ENCODE measurements at regions not wholly inside any gene's neighbourhood (a gene's known extent, or its start where the extent isn't known, plus 50 kb on each side); places are given as distances from the start of the nearest gene placed in this dataset.

- no peak for DNase-seq (ENCODE audit: extremely low read depth, insufficient read length)
- H3K4me3 ChIP-seq (replicated peaks; ENCODE audit: low read depth, low read length) = no peak overlapping the region
- no peaks in the 10 kb centered on the region for H3K27me3 ChIP-seq (replicated peaks; ENCODE audit: control insufficient read depth, insufficient read depth, low read length)
- TF ChIP-seq CTCF (IDR thresholded peaks at IDR 0.05; ENCODE audit: insufficient read depth, low read length, poor library complexity, severe bottlenecking) = no peak
- H3K36me3 ChIP-seq (ENCODE audit: control insufficient read depth, insufficient read depth, low read length) = no peaks in the 10 kb centered on the region
Measured at GRCh38 chr4:30901461-30902451, 181.6 kb downstream of the PCDH7 start.

GRCh38 chr4:30903502-30904214, 183.5 kb downstream of the PCDH7 start:
- H3K36me3 ChIP-seq (ENCODE audit: control insufficient read depth, insufficient read depth, low read length) = no peaks in the 10 kb centered on the region
- TF ChIP-seq CTCF (IDR thresholded peaks at IDR 0.05; ENCODE audit: insufficient read depth, low read length, poor library complexity, severe bottlenecking) = no peak
- no peaks in the 10 kb centered on the region for H3K27me3 ChIP-seq (replicated peaks; ENCODE audit: control insufficient read depth, insufficient read depth, low read length)
- no peak overlapping the region for H3K4me3 ChIP-seq (replicated peaks; ENCODE audit: low read depth, low read length)
- DNase-seq (ENCODE audit: extremely low read depth, insufficient read length) = no peak

- Histone ChIP-seq H3K36me3 (ENCODE audit: control insufficient read depth, insufficient read depth, low read length) (no peaks in the 10 kb centered on the region), H3K4me3 (replicated peaks; ENCODE audit: low read depth, low read length) (no peak overlapping the region), H3K27me3 (replicated peaks; ENCODE audit: control insufficient read depth, insufficient read depth, low read length) (no peaks in the 10 kb centered on the region)
- no peak for DNase-seq (ENCODE audit: extremely low read depth, insufficient read length)
- no peak for TF ChIP-seq CTCF (IDR thresholded peaks at IDR 0.05; ENCODE audit: insufficient read depth, low read length, poor library complexity, severe bottlenecking)
Measured at GRCh38 chr4:30904215-30904555, 184.0 kb downstream of the PCDH7 start.

- TF ChIP-seq CTCF (IDR thresholded peaks at IDR 0.05; ENCODE audit: insufficient read depth, low read length, poor library complexity, severe bottlenecking) = no peak
- Histone ChIP-seq H3K4me3 (replicated peaks; ENCODE audit: low read depth, low read length) (no peak overlapping the region), H3K27me3 (replicated peaks; ENCODE audit: control insufficient read depth, insufficient read depth, low read length) (no peaks in the 10 kb centered on the region), H3K36me3 (ENCODE audit: control insufficient read depth, insufficient read depth, low read length) (no peaks in the 10 kb centered on the region)
- no peak for DNase-seq (ENCODE audit: extremely low read depth, insufficient read length)
Measured at GRCh38 chr4:30904588-30904987, 184.4 kb downstream of the PCDH7 start.

GRCh38 chr4:30912098-30912714, 192.0 kb downstream of the PCDH7 start:
- Histone ChIP-seq H3K4me3 (replicated peaks; ENCODE audit: low read depth, low read length) (no peak overlapping the region), H3K36me3 (ENCODE audit: control insufficient read depth, insufficient read depth, low read length) (no peaks in the 10 kb centered on the region), H3K27me3 (replicated peaks; ENCODE audit: control insufficient read depth, insufficient read depth, low read length) (no peaks in the 10 kb centered on the region)
- TF ChIP-seq CTCF (IDR thresholded peaks at IDR 0.05; ENCODE audit: insufficient read depth, low read length, poor library complexity, severe bottlenecking) = no peak
- no peak for DNase-seq (ENCODE audit: extremely low read depth, insufficient read length)
